GM21381 (cell line): ENCODE measurements at regions not wholly inside any gene's neighbourhood (a gene's known extent, or its start where the extent isn't known, plus 50 kb on each side); places are given as distances from the start of the nearest gene placed in this dataset.

Experiments
- ATAC-seq: cut with Tn5 transposase; IDR thresholded peaks from one replicate; pipeline ENCODE4 v1.9.1; 2021; ENCODE audit warnings: mild to moderate bottlenecking, moderate library complexity; ENCODE audit not compliant: unreplicated experiment

DNA sequence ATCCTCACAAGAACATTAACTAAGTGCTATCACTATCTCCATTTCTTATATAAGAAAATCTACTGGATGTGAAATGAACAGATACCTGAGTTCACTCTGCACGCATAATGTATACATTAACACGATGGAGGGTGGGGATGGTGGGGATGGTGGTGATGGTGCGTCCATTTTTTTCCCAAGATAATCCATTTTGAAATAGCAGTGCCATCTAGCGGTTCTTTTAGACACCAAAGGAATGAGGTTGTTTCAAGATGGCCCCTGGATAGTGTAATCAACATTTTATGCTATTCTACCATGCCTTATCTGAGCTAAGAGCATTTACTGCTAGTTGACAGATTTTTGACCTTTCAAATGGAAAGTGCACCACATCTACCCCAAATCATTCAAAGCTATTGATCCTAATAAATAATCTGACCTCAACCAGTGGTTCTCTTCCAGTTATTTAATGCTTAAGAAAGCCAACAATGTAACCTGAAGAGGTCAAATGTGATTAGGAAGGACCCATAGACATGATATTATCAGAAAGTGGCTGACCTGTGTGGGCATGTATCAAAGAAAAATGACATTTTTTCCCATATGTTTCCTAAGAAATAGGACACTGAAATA, 714.7 kb upstream of the TENM4 start:
- ATAC-seq, result no peak

DNA sequence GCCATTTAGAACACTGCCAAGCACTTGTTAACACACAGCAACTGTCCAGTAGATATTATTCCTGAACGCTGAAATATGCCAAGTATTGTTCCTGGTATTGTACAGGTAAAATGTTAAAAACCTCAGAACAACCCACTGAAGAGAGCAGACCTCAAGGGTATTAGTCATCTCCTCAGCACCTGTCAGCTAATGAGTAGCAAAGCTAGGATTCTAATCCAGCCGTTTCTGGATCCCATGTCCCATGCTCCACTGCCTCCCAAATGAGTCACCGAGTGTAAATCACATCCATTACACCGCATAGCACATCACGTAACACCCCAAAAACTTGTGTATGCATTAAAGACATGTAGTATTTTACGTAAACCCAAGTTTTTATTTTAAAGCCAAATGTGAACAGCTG, 705.4 kb upstream of the TENM4 start:
- no peak for ATAC-seq

DNA sequence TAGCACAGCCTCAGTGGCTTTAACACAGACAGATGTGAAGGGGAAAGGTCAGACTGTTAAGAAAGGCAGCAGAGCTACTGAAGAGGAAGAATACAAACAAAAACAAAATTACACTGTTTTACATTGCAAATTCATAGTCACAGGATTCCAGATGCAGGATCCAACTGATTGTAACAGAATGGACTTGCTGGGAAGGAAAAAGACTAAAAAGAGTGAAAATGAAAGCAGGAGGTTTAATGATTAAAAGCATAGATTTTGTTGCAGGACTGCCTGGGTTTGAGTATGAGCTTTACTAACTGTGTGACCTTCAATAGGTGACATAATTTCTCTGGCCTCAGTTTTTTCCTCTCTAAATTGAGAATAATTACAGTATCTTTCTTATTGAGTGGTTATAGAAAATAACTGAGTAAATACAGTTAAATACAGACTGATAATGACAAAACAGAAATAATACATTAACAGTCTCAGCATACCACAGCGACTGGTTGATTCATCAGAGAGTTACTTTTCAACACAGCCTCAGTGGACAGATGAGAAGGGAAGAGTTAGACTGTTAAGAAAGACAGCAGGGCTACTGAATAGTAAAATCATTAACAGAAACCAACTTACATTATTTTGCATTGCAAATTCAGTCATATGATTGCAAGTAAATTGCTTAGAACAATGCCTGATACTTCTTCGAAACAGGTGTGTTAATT, 704.2 kb upstream of the TENM4 start:
- ATAC-seq, result no peak

DNA sequence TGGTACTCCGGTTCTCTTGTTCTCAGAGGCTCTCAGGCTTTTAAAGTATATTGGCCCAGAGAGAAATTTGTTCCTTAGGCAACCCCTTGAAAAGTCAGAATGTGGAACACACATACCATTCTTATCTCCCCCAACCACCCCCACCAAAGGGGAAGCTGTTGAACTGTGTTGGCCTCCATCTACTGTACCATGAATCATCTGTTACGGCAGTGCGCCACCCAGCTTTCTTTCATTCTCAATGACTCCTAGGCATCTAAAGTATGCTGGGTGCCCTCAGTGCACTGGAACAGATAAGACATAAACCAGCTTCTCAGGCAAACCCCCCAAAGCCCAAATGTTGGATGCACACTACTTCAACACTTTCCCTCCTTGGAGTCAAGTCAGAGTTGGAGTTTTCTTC, 696.2 kb upstream of the TENM4 start:
- no peak for ATAC-seq

DNA sequence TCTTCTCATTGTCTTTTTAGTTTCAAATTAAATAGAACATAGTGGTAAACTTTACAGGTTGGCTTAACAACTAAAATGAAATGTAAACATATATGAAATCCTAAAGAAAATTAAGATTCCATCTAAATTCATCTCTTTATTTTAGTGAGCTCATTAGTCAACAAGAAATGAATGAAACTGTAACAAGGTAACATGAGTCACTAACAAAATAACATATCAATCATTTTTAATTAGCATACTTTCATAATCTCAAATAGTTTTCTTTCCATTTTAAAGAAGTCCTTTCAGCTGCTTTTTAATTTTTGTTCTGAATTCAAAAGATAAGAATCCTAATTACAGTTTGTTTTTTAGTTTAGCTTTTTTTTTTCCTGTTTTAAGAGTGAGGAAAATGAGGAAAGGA, 688.6 kb upstream of the TENM4 start:
- no peak for ATAC-seq

DNA sequence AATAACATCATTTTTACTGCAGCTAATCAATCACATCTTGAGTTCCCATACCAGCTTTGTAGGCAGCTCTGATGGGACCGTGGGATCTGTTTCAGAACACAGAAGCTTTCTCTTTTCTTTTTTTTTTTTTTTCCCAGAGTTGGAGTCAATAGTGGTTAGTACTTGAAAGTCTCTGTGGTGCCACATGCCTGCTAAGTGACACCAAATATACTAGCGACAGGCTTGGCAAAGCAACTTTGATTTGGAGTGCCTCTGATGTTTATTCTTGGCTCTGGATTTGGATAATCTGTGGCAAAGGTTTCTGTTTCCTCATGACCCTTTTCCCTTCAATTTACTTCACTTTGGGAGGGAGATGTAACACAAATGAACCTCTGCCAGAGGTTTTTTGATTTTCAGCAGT, 681.4 kb upstream of the TENM4 start:
- no peak for ATAC-seq

DNA sequence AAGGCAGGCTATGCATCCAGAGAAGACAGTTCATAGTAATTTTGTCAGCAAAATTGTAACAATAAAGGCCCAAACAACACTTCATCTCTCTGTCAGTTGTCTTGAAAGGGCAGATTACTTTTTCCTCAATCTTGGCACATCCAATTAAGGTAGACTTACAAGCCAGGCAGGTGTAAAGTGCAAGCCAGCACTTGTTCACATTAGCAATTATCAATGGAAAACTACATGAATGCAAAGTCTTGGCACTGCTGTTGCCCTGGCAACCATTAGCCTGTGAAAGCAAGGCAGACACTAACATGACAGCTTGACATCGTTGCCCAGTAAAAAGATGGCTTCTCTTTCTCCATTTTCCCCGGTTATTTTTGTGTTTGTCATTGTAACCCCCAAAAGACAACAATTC, 677.2 kb upstream of the TENM4 start:
- ATAC-seq, result no peak

DNA sequence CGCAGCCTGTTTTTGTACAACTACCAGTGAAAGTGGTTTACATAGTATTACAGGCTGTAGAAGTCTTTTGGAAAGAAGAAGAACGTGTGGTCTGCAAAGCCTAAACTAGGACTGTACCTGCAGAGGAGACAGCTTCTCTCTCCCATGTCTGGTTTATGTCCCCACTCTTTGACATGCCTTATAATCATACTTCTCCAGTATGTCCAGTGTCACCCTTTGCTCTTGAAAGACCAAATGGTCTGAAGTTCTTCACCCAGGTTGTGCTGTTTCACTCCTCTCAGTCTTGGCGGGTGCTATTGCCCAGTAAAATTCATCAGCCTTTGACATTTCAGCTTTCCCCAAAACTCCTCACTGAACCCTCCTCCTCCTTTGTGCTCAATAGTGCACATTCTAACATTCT, 676.0 kb upstream of the TENM4 start:
- no peak for ATAC-seq

DNA sequence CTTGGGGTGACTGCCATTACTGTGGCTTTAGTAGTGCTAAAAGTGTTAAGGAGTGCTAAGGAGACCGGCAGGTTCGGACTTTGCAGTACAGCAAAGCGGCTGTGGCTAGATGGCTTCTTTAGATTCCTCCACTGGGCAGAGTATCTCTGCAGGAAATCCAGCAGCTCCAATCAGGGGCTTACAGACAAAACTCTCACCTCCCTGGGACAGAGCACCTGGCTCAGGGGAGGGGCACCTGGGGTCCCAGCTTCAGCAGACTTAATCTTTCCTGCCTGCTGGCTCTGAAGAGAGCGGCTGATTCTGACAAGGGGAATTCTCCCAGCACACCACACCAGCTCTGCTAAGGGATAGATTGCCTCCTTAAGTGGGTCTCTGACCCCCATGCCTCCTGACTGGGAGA, 668.8 kb upstream of the TENM4 start:
- no peak for ATAC-seq

DNA sequence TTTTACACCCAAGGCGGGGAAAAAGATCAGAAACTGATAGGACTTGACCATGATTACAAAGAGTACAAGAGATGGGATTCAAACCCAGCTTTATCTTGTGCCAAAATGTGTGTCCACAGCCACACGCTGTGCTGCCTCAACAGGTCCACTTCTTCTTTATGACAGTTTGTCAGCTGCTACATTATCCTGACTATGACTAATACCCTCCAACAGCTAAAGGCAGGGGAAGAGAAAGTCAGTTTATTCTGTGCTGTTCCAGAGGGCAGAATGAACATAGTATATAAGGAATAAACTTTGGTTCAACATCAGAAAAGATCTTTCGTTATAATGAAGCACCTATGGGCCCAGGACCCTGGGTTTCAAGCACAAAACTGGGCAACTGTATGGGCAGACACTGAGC, 668.2 kb upstream of the TENM4 start:
- no peak for ATAC-seq

DNA sequence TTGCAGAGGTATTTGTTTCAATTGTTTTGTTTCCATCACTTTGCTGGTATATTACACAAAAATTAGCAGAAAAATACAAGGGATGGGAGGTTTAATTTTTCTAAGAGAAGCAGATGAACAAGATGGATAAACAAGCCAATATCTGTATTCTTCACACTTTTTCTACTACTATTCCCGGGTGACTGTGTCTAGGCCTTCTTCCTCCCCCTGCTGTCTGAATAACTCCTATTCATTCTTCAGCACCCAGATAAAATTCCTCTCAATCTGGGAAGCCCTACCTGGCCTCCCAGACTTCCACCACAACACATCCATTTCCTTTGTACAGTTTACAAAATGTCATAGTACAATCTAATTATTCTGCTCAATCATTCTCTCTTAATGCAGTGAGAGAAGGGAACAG, 666.6 kb upstream of the TENM4 start:
- no peak for ATAC-seq

DNA sequence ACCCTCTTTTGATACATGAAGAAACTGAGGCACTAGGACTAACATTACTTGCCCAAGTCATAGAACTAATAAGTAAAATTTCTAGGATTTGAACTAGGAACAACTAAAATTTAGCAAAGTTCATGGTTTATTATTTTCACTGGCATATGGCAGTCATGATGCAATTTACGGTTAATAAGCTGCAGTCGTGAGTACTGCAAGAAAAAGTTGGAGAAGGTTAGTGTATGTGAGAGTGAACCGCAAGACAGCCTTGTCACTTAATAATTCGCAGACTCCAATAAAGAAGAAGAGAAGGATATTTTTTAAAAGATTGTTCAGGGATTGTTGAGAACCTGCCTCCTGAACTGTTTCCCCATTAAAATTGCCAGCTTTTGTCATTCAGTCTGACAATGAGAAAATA, 663.4 kb upstream of the TENM4 start:
- ATAC-seq, result no peak

DNA sequence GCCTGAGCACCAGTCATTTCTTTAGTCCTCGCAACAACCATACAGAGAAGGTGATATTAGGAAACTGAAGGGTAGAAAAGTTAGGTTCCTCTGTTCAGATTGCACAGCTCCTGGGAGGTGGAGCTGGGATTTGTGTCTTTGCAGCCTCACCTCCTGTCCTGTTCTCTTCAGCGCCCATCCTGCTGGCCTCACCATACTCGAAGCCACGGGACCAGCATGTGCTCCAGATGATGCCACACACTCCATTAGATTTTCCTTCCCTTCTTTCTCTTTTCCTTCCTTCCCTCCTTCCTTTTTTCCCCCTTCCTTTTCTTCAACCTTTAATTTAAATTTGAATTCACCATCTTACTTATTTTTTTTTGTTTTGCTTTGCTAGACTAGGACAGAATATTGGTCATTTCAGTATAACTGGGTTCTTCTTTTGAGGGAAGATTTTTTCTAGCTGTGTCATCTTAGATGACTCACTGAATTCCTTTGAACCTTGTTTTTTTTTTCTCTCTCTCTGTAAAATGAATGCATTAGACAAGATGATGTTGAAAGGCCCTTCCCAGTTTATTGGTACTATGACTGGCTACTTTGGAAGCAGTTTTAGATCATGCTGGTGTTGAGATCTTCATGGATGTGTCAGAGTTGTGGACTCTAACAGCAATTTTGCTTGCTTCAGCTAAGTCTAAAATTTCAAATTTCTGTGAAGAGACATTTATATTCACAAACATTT, 662.5 kb upstream of the TENM4 start:
- no peak for ATAC-seq

DNA sequence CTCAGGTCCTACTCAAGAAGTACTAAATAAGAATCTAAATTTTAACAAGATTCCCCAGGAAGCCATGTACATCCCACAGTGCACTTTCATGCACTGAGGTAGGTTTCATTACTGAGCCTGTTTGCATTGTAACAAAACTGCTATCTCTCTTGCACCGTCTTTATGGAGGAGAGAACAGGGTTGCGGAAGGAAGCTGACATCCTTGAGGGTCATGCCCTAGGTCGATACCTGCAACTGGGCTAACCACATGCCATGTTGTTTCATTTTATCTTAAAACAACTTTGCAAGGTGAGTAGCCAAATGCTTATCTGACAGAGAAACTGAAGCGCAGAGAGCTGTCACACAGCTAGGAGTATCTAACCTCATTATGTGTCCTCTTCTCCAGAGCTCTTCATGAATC, 656.3 kb upstream of the TENM4 start:
- no peak for ATAC-seq

DNA sequence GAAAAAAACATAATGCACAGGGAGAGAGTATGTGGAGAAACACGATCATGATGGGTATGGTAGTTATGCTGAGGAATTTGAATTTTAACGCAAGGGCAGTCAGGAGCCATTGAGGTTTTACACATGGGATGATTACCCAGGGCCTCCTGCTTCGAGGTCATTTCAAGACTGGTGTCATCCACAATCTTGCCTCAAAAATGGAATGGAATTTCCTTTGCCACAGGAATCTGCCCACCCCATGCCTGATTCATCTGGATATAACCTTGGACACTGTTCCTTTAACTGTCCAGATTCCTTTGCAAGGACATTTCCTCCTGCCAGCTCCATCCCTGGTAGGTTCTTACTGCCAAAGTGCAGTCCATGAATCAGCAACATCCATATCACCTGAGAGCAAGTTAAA, 655.9 kb upstream of the TENM4 start:
- ATAC-seq, result no peak

DNA sequence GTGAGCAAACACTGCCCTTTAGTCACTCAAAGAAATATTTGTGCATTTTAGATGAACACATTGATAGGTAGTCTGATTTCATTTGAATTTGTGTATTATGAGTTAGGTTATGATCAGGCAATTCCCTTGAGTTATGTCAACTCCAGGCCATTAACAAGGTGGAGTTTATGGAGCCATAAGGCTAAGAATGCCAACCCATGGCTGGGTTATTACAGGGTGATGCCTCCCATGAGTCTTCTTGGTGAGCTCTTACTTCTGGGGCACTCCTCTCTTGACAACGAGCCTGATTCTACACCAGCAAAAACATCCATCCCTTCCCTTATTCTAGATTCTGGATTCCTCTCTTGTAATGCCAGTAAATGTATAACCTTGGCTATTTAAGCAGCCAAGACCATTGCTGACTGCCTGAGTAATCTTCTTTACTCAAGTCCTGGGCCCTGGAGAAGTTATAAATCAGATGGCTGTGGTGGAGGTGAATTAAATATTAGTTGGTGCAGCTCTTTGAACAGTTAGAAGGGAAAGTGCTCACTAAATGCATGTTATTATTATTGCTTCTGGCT, 645.7 kb upstream of the TENM4 start:
- ATAC-seq, result no peak

DNA sequence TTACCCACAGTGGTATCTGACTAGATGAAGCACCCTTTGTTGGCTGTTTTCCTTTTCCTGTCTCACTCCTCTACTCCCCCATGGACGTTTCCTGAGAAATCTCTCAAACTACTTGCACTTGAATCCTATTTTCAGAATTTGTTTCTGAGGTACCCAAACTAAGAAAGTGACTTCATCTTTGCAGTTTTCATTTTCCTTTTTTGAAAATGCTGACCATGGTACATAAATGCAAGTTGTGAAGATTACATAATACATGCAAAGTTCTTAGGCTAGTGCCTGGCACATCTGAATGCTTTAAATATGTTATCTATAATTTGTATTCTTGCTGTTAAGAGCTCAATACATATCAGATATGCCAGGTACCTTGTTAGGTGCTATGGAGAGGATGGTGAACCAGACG, 644.7 kb upstream of the TENM4 start:
- no peak for ATAC-seq

DNA sequence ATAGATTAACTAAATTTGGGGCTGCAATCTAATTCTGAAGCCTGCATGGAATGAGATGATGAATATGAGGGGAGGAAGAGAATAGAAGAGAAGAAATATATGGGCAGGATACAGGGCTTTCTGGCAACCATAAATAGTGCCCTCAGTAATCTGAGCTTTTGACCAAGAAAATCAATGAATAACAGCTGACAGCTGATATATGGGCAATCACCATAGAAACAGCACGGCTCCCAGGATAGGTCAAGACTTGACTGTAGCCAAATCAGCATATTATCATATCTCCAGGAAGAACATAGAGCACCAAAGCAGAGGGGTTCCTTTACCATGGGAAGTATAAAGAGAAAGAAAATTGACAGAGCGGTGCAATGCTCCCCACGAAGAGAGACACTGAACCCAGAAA, 643.8 kb upstream of the TENM4 start:
- ATAC-seq, result no peak

DNA sequence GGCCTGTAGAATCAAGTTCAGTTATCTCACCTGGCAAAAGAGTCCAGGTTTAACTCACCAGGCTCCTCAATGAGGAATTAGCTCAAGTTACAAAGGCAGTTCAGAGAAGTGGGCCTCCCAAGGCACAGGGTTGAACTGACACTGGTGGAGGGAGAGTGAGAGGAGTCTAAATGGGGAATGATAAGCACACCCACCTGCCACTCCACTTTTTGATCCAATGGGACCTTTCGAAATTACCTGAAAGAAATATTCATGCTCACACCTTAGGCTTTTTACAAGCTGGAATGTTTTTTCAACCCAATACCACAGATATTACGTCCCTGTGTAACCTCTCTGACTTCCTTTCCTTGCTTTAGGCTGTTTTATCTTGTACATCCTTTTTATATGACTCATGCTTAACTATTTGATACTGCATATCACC, 642.7 kb upstream of the TENM4 start:
- no peak for ATAC-seq

DNA sequence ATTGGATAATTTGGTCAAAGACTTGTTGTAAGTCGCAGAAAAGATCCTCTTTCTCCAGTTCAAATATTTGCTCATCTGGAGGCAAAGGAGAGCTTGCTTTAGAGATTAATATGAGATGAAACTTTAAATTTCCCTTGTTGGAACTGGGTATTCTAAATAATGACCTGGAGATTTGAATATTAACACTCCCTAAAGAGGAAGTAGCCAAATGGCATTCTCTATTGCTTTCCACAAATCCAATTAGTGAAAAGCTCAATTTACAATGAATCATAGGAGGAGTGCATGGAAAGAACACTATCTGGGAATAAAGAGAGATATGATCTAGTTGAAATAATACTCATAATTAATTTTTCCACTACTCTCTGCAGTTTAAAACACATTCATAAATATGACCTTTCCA, 641.6 kb upstream of the TENM4 start:
- no peak for ATAC-seq

DNA sequence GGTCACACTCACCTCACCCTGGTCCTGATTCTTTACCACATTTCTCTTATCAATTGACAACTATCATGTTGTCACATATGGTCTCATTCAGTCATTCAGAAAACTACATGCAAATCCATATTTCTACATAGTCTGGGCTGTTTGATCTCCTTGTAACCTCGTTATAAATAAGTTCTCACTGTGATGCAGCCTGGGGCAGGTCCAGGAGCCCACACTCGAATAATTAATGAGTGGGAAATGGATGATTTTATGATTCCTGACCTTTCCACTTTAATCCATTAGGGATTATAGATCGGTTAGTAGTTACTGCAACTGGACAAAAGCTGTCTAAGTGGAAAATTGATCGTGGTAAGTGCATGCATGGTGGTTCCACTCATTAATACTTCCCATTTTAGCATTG, 636.3 kb upstream of the TENM4 start:
- ATAC-seq, result no peak

DNA sequence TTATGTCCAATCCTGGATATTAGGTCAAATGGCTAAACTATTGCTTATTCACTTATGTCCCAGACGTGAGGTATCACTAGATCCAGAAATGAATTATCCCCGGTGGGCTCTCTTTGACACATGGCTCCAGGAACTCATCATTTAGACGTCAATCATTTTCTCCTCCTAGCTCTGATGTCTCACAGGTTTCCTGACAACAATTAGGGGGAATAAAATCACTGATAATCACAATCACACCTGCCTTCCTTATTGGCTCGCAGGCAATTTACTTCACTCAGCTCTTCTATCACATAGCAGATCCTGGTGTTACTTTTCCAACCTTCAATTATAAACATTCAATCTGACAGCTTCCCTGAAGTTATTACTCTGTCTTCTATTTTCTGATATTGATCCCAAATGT, 634.0 kb upstream of the TENM4 start:
- no peak for ATAC-seq
